HG03108 (cell line): ENCODE measurements at regions not wholly inside any gene's neighbourhood (a gene's known extent, or its start where the extent isn't known, plus 50 kb on each side); places are given as distances from the start of the nearest gene placed in this dataset.

Experiments
- ATAC-seq: cut with Tn5 transposase; IDR thresholded peaks from one replicate; pipeline ENCODE4 v1.9.1; 2021; ENCODE audit warnings: moderate library complexity; ENCODE audit not compliant: unreplicated experiment

- no peak for ATAC-seq
Observed at GRCh38 chr14:62629176-62629725, 416.0 kb downstream of the KCNH5 start.

- ATAC-seq: no peak
Observed at GRCh38 chr14:62631176-62631575, 414.1 kb downstream of the KCNH5 start.

GRCh38 chr14:62632771-62633170 is 412.5 kb downstream of the KCNH5 start:
- no peak for ATAC-seq

GRCh38 chr14:62645649-62646048 is 399.6 kb downstream of the KCNH5 start:
- no peak for ATAC-seq
